Anterior cingulate cortex (tissue), 58 donors: ENCODE measurements at regions not wholly inside any gene's neighbourhood (a gene's known extent, or its start where the extent isn't known, plus 50 kb on each side); places are given as distances from the start of the nearest gene placed in this dataset.
"Not testable (repeated sequence)": the region's sequence is repeated elsewhere in the genome, so short reads cannot be mapped to it uniquely, and the experiment has no call there.

ENCODE experiments used
- DNase-seq, 58 donors: peaks; one replicate each; lab custom pipeline; 2025; lab: John Stamatoyannopoulos, UW

DNA sequence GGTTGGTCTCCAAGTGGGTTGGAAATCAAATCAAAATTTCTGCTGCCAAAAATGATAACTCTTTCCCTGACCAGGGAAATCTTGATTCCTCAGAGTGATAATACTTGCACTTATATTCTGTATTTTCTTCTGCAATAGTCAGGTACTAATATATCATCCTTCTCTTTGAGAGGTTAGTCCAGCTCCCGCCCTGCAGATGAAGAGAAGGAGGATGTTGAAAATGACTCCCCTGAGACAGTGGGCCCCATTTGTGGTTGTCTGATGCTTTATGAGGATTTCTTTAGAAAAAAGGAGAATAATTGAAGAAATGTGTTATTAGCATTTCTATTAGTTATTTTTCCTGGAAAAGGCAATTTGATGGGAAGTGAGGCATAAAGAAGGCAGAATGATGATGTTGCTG, 213.0 kb downstream of the SEC23IP start:
- DNase-seq = no peak

- no peak for DNase-seq
Measured at GRCh38 chr10:120108916-120109315, 216.4 kb downstream of the SEC23IP start.

- not testable (repeated sequence) for DNase-seq
Measured at GRCh38 chr10:120109725-120110124, 217.2 kb downstream of the SEC23IP start.

DNA sequence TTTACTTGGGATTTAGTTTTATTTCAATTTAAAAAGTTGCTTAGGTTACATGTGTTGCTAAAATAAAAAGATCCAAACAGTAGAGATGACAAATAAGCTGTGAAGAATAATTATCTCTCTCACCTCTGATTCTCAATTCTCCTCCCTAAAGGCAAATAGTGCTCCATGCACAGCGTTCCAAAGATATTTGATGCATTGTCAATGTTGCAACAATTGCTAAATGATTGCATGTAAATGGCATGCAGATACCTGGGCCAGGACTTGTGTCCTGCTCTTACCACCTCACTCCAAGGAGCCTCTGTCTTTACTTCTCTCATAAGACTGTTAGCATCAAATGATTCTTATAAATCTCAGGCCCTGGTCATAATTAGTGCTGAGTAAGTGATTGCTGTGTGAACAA, 217.7 kb downstream of the SEC23IP start:
- no peak for DNase-seq

- no peak for DNase-seq
Measured at GRCh38 chr10:120111628-120112027, 219.1 kb downstream of the SEC23IP start.

DNA sequence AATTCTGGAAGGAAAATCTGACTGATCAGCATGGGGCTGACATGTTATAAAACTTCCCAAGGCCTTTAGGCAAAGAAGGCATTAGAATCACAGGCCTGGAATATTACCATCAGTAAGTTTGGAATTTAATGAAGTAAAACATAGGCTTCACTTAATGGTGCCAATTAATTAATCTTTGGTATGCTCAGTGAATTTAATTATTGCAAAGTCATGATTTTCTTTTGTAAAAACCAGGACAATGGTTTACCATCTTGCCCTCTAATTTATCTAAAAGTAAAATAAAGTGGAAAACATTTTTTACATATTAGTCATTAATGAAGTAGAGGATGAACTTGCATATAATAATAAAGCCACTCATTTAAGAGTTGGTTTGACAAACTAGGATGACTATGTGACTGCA, 220.3 kb downstream of the SEC23IP start:
- DNase-seq = no peak

DNA sequence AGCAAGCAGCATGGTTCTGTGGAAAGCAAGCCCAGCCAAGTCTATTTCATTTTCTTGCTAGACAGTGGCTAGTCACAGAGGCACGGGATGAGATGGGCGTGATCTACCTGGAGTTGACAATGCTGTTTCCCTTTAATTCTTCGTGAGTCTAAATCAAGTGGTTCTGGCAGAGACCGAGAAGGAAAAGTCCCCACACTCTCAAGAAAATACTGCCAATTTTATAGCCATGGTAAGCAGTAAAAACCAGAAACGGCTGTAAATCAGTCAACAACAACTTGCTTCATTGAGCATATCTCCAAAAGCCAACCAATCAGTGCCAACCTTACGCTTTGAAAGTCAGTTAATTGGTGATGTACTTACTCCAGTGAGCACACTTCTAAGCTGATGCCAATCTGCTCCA, 223.4 kb downstream of the SEC23IP start:
- no peak for DNase-seq

DNA sequence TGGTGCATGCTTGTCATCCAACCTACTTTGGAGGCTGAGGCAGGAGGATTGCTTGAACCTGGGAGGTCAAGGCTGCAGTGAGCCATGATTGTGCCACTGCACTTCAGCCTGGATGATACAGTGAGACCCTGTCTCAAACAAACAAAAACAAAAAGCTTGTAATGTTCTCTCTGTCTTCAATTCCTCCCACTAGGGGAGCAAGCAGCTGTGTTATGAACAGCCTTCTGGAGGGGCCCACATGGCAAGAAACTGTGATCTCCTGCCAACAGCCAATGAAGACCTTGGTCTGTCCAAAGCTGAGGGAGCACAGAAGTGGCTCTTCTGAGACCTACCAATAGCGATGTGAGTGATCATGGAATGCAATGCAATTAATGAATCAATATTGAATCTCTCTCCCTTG, 229.2 kb downstream of the SEC23IP start:
- no peak for DNase-seq

- DNase-seq = no peak
Measured at GRCh38 chr10:120131183-120131582, 238.7 kb downstream of the SEC23IP start.

DNA sequence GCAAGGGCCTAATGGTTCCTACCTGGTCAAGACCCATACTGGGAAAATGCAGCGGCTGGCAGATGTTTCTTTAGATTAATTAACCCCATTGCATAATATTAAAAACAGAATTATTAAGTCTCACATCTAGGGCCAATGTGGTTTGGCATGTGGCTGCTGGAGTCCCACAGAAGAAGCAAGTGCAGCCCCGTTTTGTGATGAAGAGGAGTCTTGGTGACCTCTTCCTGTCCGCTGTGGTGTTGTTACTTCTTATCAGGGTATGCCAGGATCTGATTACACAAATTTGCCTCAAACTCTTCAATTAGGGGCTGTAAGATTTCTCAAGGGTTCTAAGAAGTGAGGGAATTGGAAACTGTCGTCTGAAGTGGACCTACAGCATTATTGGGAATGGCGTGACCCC, 240.3 kb downstream of the SEC23IP start:
- no peak for DNase-seq

- DNase-seq = no peak
Measured at GRCh38 chr10:120138689-120139088, 246.2 kb downstream of the SEC23IP start.

DNA sequence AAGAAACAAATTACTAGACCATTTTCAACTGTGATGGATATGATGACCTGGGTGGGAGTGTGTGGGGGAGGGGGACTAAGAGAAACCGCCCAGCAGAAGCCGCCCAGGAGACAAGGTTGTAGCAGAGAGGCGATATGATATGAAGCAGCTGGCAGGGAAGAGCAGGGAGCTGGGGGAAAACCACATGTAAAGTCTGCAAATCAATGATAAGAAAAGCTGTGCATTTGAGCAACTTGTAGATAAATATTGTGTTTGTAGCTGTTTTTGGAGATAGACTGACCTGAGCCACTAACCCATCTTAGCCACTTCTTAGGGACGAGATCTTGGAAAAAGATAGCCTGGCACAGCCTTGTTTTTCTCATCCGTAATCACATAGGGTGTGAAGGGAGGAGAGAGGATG, 252.6 kb downstream of the SEC23IP start:
- DNase-seq = no peak

DNA sequence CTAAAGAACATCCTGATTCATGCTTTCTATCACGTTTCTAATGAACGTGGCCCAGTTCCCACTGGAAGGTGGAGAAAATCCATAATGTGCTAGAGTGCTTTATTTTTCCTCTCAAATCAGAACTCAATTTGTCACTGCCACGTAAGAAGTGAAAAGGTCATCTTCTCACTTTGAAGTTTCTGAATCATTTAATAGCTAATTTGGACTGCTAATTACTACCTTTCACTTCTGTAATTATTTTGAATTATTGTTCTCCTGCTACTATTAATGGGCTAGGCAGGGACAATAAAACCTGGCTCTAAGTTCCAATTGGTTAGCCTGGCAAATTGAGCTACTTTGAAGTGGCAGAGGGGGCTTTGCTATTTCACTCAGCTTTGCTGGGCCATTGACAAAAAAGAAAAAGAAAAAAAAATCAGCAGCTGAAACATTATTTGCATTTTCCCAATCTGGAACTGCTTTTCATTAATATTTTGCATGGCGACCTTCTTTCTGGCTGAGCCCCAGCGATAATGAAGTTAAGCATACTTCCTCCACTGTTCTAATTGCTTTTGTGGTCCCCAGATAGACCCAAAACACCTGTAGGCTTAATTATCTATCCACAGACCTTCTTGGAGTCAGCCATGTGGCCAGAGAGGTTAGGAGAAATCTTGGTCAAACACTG, 264.2 kb downstream of the SEC23IP start:
- DNase-seq = no peak

DNA sequence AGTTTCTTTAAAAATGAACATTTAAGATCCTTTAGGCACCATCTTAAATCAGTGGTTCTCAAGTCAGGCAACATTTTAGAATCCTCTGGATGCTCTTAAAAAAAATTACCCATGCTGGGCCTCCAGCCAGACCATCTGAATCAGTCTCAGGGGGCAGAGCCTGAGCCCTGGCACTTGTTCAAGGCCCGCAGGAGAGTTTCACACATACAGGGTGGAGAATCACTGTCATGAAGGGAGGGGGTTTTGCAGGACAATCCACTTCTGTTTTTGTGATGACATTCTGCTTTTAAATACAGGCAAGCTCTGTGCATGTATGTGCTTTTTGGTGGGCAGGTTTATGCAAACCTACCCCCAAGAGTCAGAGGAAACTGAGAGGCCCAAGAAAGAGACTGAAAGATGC, 268.6 kb downstream of the SEC23IP start:
- DNase-seq = no peak

GRCh38 chr10:120162471-120162870, 269.9 kb downstream of the SEC23IP start:
- DNase-seq = no peak

DNA sequence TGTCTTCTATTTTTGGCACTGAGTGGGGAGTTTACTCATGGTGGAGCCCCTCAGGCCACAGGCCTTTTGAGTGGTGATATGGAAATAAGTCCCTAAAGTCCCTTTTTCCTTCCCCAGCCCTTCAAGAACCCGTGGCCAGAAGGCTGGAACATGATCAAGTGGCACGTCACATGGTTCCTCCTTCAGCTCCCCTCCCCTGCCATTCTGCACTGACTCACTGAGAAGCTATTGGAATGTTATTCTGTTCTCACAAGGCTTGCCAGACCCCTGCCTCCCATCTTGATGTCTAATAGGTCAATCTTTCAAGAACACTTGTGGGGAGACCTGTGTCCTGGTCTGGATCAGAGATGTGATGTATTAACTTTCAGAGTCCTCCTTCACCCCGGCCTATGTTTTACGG, 279.8 kb downstream of the SEC23IP start:
- no peak for DNase-seq

DNA sequence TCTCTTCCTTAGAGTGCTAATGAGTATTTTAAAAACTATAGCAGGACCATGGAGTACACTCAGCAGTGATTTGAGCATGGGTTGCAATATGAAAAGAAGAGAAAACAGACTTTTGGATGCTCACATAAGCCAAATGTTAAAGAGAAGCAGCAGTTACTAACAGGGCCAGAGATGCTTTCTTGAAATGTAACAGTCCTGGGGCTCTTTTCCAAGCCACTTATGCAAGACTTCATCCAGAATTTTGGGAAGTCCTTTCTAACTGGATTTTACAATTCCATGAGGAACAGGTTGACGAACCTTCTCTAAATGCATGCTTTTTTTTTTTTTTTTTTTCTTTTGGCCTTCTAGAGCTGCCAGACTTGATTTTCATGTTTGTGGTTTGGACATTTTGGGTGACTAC, 282.0 kb downstream of the SEC23IP start:
- no peak for DNase-seq

GRCh38 chr10:120177330-120177729, 279.7 kb upstream of the PLPP4 start:
- DNase-seq = no peak

DNA sequence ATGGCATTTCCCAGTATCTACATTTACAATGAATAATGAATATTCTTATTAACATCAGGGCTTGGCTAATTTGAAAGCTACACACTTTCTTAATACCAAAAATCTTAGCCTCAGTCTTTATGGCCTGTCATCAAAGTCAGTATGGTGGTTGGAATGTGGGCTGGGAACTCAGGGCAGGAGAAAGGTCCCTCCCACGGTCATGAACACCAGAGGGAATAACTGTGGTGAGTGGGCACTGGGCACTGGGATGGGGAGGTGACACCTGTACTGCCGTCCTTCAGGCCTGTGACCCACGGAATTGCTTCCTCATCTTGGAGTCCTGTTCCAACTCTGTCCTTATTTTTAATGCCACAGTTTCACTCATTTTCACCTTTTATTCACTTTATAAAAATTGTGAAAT, 276.9 kb upstream of the PLPP4 start:
- DNase-seq = no peak

GRCh38 chr10:120181154-120181553, 275.9 kb upstream of the PLPP4 start:
- no peak for DNase-seq

DNA sequence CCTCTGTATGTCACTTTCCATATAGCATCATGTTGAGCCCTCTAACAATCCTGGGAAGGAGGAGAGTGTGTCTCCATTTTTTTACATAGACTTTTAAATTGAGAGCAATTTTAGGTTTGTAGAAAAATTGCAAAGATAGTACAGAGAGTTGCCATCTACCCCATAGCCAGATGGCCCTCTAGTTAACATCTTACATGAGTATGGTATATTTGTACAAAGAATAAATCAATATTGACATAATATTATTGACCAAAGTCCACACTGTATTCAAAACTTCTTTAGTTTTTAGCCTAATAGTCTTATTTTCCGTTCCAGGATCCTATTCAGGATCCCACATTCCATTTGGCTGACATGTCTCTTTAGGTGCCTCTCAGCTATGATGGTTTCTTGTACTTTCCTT, 274.6 kb upstream of the PLPP4 start:
- no peak for DNase-seq

DNA sequence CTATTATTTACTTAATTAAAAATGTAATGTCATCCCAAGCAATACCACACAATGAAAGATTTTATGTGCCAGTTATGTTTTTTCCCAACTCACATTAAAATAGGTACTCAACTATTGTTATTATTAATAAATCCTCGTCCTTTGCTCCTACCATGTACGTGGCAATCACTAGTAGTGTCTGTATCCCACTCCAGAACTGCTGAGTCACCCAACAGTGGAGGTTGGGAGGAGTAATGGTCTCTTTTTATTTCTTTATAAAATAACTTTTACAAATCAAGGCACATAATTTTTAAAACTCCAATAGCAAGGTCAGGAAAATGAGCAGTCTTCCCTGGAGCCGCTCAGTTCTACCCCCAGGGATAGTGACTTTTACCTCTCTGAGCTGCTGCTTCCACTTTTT, 273.5 kb upstream of the PLPP4 start:
- no peak for DNase-seq
